Neuron (in vitro differentiated cells): ENCODE measurements at regions not wholly inside any gene's neighbourhood (a gene's known extent, or its start where the extent isn't known, plus 50 kb on each side); places are given as distances from the start of the nearest gene placed in this dataset.

ENCODE experiments used
- H2AFZ ChIP-seq: one replicate; pipeline ENCODE4 v1.6.1; 2013; ENCODE audit warnings: low read depth, mild to moderate bottlenecking, inconsistent platforms, low read length, moderate library complexity
- H3K27me3 ChIP-seq: one replicate; pipeline ENCODE4 v1.6.1; 2013; ENCODE audit warnings: low read length; ENCODE audit not compliant: insufficient read depth
- H3K36me3 ChIP-seq: one replicate; pipeline ENCODE4 v1.6.1; 2013; ENCODE audit warnings: low read length; ENCODE audit not compliant: insufficient read depth
- H3K4me1 ChIP-seq: one replicate; pipeline ENCODE4 v1.6.1; 2013; ENCODE audit warnings: low read length; ENCODE audit not compliant: insufficient read depth
- H3K4me3 ChIP-seq: 2 replicates; pipeline ENCODE4 v1.5.1; 2013; ENCODE audit warnings: mild to moderate bottlenecking, low read length, moderate library complexity
- H3K9me3 ChIP-seq: one replicate; pipeline ENCODE4 v1.6.1; 2013; ENCODE audit warnings: low read length

DNA sequence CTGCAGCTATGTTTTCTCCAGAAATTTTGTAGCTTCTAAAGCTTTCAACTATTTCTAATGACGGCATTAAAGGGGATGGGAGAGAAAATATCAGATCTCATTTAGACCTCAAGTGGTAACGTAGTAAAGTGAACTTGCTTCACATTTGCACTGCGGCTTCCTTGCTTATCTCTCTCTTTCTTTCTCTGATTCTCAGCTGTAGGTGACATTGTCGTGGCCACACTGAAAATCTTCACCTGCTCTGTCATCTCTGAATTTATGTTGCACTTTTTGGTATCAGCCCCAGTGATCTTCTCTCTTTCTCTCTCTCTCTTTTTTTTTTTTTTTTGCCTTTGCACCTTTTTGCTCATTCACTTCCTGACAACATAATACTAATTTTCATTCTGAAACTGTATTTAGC, 254.1 kb upstream of the SATB1 start:
- Histone ChIP-seq H3K4me3 (no peak overlapping the region), H3K36me3 (no peaks in the 10 kb centered on the region), H2AFZ (no peak overlapping the region), H3K4me1 (no peaks in the 10 kb centered on the region), H3K9me3 (no peaks in the 10 kb centered on the region), H3K27me3 (no peaks in the 10 kb centered on the region)

DNA sequence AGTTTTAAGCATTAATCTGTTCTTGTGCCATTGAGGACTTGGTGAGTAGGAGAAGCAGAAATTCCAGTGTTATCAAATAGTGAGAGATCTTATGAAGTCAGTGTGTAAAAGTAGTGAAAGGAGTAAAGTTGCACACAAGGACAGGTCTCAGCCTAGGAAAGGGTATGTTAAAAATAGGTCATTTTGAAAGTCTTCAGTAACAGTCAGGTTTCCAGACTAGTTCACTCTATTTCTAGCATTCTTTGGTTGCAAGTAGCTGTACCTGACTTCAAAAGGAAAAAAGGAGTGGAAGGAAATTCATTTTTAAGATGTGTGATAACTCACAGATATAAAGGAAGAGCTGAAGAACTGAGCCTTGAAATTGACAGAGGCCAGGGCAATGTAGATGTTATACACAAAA, 250.1 kb upstream of the SATB1 start:
- no peaks in the 10 kb centered on the region for H3K4me1 ChIP-seq
- no peaks in the 10 kb centered on the region for H3K36me3 ChIP-seq
- H3K9me3 ChIP-seq, result no peaks in the 10 kb centered on the region
- no peaks in the 10 kb centered on the region for H3K27me3 ChIP-seq
- H3K4me3 ChIP-seq, result no peak overlapping the region
- H2AFZ ChIP-seq, result no peak overlapping the region

DNA sequence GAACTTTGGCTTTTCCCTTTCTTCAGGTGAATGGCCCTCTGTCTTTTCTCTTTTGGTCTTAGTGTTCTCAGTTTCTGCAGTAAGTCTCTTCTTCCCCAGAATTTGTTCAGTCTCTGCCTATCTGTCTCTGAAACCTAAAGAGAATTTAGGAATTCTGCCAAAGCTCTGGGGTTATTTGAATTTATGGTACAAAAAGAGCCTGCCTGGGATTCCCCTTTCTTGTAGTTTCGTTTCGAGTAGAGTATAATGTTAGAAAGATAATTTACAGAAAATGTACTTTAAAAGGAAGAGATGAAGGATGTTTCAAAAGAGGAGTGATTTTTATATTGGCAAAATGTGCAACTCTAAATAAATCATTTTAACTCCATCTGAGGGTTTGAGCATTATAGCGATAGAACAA, 247.4 kb upstream of the SATB1 start:
- Histone ChIP-seq H3K9me3 (no peaks in the 10 kb centered on the region), H3K36me3 (no peaks in the 10 kb centered on the region), H3K4me3 (no peak overlapping the region), H3K4me1 (no peaks in the 10 kb centered on the region), H2AFZ (no peak overlapping the region), H3K27me3 (no peaks in the 10 kb centered on the region)

DNA sequence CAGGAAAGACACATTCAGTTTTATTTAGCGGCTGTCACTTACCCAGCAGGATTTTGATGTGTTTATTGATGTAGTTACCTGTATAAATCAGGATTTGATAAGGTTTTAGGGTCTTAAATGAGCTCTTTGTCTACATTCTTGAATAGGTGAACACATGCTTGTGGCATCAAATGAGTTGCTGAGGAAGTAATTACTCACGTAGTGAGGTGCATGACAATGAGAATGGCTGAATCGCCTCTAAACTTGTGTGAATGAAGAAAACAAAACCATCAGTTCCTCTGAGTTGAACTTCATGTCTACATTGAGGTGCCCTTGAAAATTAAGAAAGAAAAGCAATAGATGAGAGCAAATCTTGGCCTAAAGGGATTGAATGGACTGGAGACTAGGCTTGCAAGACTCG, 245.6 kb upstream of the SATB1 start:
- no peak overlapping the region for H3K4me3 ChIP-seq
- H3K9me3 ChIP-seq, result no peaks in the 10 kb centered on the region
- H3K36me3 ChIP-seq, result no peaks in the 10 kb centered on the region
- H2AFZ ChIP-seq, result no peak overlapping the region
- no peaks in the 10 kb centered on the region for H3K4me1 ChIP-seq
- H3K27me3 ChIP-seq, result no peaks in the 10 kb centered on the region

DNA sequence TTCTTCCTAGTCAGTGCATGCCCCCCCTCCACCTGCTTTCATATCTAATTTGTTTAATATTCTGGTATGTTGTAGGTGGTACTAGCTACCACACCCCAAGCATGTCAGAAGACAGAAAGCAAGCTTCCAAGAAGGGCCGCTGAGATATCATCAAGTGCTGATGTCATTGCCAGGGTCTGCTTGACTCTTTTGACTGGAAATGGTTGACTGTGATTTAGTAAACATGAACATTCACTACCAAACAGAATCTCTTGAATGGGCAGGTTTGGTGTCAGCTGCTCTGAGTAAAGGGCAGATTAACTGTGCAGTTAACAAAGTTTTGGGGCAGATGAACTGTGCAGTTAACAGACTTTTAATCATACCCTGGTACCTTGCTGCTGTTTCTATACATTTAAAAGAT, 244.2 kb upstream of the SATB1 start:
- Histone ChIP-seq H3K36me3 (no peaks in the 10 kb centered on the region), H3K9me3 (no peaks in the 10 kb centered on the region), H3K27me3 (no peaks in the 10 kb centered on the region), H3K4me1 (no peaks in the 10 kb centered on the region), H2AFZ (no peak overlapping the region), H3K4me3 (no peak overlapping the region)

DNA sequence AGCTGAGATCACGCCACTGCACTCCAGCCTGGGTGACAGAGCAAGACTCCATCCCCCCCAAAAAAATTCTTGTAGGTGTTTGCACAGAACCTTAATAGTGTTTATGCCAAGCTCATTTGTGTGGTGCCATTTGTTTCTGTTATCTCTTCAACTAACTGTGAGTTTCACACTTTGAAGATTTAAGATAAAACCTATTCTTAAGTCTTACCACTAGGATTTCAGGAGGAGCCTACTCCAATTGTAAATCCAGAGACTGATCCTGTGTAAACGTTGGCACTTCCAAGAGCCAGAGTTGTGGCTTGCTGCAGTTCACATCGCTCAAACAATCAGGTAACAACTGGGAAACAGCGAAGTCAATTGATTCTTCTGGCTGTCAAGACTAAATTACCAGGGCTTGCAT, 242.4 kb upstream of the SATB1 start:
- Histone ChIP-seq H3K36me3 (no peaks in the 10 kb centered on the region), H3K4me3 (no peak overlapping the region), H3K9me3 (no peaks in the 10 kb centered on the region), H3K4me1 (no peaks in the 10 kb centered on the region), H2AFZ (no peak overlapping the region), H3K27me3 (no peaks in the 10 kb centered on the region)

DNA sequence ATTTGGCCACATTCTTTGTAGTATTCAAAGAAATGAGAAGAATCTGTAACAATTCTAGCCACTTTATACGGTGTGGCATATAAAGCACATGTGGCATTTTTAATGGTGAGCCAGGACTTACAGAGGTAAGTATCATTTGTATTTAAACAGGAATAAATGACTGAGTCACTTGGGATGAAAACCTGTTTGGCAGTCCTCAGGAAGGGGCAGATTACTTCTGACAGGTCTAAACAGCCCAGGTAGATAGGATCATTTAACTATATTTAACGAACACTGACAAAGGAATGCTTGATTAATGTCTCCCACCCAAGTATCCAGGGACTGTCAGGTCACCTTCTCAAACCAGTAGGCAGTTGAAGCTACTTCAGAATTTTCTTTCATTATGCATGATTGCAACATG, 241.5 kb upstream of the SATB1 start:
- H3K9me3 ChIP-seq, result no peaks in the 10 kb centered on the region
- no peaks in the 10 kb centered on the region for H3K36me3 ChIP-seq
- no peaks in the 10 kb centered on the region for H3K27me3 ChIP-seq

DNA sequence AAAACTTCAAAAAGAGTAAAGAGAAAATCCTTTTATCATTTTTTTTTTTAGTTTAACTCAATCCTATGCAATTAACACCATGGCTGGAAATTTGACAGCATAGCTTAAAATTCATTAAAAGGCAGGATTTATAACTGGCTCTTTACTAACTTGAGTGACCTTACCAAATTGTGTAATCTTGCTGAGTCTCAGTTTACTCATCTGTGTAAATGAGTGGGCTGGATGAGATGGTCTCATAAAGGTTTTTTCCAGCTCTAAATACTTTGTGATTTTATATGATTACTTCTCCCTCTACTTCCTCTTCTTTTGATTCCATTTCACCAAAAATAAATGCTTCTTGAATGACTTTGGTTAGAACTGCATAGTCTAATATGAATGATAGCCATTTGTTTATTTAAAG, 234.9 kb upstream of the SATB1 start:
- Histone ChIP-seq H3K4me1 (no peaks in the 10 kb centered on the region), H3K9me3 (no peaks in the 10 kb centered on the region), H3K36me3 (no peaks in the 10 kb centered on the region)

More for the DNA sequence above, 241.5 kb upstream of the SATB1 start:
- Histone ChIP-seq H3K4me1 (no peaks in the 10 kb centered on the region), H3K4me3 (no peak overlapping the region), H2AFZ (no peak overlapping the region)

DNA sequence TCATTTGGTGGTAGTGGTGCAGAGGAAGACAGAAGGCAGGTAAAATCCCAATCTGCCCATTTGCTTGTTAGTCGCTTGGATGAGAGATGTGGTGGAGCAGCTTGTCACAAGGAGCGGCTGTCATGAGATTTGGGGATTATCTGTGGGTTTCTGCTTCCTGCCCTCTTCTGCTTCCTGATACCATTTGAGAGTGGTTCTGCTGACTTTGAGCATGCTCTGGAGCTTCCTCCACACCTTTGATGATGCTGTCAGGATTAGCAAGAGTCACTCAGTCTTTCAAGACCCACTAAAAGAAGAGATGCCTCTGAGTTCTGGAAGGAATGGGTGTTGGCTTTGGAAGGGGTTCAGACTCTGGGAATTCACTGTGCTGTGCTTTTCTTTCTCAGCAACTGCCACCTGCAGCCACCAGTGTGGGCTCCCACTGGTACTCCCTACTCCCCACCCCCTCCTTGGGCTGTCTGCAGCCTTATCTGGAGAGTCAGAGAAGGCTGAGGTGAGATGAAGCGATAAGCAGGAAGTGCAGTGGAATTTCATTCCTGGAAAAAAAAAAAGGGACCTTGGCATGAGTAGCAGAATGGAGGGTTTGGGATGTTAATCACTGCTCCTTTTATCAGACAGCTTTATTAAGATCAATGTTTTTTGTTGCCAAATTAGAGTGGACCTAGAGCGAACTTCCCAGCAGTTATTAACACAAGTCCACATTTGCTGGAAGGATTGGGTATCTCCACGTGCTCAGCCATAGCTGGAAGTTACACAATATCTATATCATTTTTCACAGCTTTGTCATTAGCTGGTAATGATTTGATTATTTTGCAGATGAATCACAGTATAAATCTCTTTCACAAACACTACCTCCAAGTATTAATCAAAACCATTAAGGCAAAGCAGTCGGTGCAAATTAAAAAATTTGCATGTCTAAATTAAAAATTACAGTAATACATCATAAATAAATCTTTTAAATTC, 233.0 kb upstream of the SATB1 start:
- no peak overlapping the region for H2AFZ ChIP-seq
- H3K4me3 ChIP-seq, result no peak overlapping the region
- H3K36me3 ChIP-seq, result no peaks in the 10 kb centered on the region
- no peaks in the 10 kb centered on the region for H3K4me1 ChIP-seq
- H3K9me3 ChIP-seq, result no peaks in the 10 kb centered on the region
- H3K27me3 ChIP-seq, result no peaks in the 10 kb centered on the region

More for the DNA sequence above, 234.9 kb upstream of the SATB1 start:
- Histone ChIP-seq H3K4me3 (no peak overlapping the region), H2AFZ (no peak overlapping the region), H3K27me3 (no peaks in the 10 kb centered on the region)

DNA sequence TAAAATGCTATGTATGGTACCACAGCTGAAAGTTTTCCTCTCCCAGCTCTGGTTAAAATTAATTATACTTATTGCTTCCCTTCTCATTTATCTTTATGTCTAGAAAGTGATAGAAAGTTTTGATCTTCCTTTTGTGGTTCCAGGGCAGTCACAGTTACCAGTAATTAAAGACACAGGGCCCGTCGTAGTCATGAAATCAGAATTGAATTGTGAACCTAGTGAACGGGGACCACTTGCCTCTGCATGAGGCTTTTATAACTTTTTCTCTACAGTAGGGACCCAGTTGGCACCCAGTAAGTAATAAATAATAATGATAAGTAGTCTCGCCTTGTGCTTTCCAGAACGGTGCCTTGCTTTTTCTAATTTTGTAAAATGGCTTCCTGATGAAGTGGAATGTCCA, 231.7 kb upstream of the SATB1 start:
- Histone ChIP-seq H3K4me3 (no peak overlapping the region), H3K9me3 (no peaks in the 10 kb centered on the region), H3K36me3 (no peaks in the 10 kb centered on the region), H3K4me1 (no peaks in the 10 kb centered on the region), H3K27me3 (no peaks in the 10 kb centered on the region), H2AFZ (no peak overlapping the region)

DNA sequence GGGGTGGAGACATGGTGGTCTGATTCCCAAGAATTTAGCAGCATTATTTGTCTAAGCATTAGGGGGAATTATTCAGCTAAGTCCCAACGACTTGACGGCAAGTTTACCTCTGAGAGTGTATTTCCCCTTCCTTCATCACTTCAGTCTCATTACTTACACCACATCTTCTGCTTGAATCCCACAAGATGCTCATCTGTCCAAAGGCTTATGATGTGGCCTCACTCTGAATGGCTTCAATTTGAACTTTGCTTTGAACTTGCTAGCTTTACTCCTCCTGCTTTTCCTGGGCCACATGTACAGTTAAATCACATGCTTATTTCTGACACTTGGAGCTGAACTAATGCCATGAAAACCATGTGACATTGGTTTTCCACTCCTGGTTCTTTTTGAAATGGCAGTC, 231.3 kb upstream of the SATB1 start:
- Histone ChIP-seq H3K9me3 (no peaks in the 10 kb centered on the region), H2AFZ (no peak overlapping the region), H3K27me3 (no peaks in the 10 kb centered on the region), H3K4me1 (no peaks in the 10 kb centered on the region), H3K36me3 (no peaks in the 10 kb centered on the region), H3K4me3 (no peak overlapping the region)

DNA sequence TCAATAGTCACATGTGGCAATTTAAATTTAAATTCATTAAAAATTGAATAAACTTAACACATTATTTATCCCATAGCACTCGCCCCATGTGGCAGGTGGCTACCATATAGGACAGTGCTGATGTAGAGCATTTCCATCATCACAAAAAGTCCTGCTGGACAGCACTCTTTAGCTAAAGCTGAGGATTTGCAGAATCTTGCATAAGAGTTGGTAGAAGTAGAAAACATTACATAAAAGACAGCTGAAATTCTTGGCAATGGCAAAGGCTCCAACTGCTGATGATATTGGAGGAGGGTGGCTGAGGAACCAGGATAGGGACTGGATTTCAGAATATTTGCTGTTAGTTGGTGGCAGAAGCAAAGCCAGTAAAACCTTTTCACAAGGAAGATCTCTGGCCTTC, 230.7 kb upstream of the SATB1 start:
- Histone ChIP-seq H3K4me3 (no peak overlapping the region), H3K4me1 (no peaks in the 10 kb centered on the region), H3K27me3 (no peaks in the 10 kb centered on the region), H3K9me3 (no peaks in the 10 kb centered on the region), H2AFZ (no peak overlapping the region), H3K36me3 (no peaks in the 10 kb centered on the region)

DNA sequence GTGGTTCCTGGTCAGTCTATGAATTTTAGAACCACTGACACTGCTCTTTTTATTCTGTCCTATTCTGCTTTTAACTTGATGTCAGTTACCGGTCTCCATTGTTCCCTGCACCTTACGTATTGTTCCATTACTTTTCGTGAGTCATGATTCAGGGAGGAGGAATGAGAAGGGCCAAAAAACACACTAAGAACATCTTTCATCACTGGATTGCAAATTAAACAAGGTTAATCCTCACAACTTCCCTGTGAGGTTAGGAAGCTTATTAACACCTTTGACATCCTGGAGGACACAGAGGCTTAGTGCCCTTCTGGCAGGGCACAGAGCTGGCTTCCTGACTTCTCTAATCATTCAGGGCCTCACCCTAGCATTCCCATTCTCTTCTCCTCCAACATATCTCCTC, 227.6 kb upstream of the SATB1 start:
- no peak overlapping the region for H2AFZ ChIP-seq
- no peaks in the 10 kb centered on the region for H3K27me3 ChIP-seq
- H3K4me1 ChIP-seq, result no peaks in the 10 kb centered on the region
- no peaks in the 10 kb centered on the region for H3K9me3 ChIP-seq
- no peak overlapping the region for H3K4me3 ChIP-seq
- no peaks in the 10 kb centered on the region for H3K36me3 ChIP-seq

DNA sequence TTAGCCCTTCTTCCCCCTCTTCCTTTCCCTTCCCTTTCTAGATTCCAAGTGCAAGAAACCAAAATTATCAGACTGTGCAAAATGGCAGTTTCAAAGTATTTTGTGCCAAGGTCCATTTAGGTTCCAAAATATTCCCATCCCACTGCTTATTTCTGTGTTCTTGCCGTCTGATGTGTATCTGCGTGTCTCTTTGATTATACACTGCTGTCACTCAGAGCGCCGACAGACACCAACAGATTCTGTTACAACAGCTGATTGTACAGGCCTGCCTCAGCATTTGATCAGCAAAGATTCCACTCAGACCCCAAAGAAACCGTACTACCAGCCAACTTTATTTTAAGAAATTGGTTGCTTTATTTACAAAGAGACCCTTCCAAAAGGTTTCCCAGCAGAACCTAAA, 225.6 kb upstream of the SATB1 start:
- no peak overlapping the region for H2AFZ ChIP-seq
- no peak overlapping the region for H3K4me3 ChIP-seq
- no peaks in the 10 kb centered on the region for H3K4me1 ChIP-seq
- no peaks in the 10 kb centered on the region for H3K9me3 ChIP-seq
- peaks cover 3% of the 10 kb centered on the region for H3K27me3 ChIP-seq
- H3K36me3 ChIP-seq, result no peaks in the 10 kb centered on the region
